ENCODE measurements at regions not wholly inside any gene's neighbourhood (a gene's known extent, or its start where the extent isn't known, plus 50 kb on each side); places are given as distances from the start of the nearest gene placed in this dataset.
"Not testable (repeated sequence)": the region's sequence is repeated elsewhere in the genome, so short reads cannot be mapped to it uniquely, and the experiment has no call there.

GRCh38 chr6:74606582-74607071 is 599.2 kb downstream of the COL12A1 start:
- intact Hi-C loops (cut with DNase I), result no loop called here

GRCh38 chr6:74605922-74606581 is 599.8 kb downstream of the COL12A1 start:
- no peak for DNase-seq
- intact Hi-C loops (cut with DNase I), result no loop called here

More at GRCh38 chr6:74606582-74607071, 599.2 kb downstream of the COL12A1 start:
- no peak for DNase-seq

DNA sequence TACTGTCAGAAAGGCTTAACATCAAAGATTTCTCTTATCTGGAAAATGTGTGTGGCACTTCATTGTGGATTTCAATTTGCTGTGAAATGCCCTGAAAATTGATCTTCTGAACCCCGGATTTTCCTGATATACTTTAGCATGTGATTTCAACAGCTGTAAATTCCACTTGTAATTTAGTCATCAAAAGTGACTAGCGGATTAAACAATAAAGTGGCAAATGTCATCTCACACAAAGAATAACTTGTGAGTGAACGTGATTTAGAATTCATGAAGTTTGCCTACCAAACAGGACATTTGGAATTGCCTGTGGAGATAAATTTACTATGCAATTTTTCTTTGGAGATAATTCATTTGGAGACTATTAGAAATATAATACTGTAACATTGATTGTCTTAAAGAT is 601.6 kb downstream of the COL12A1 start:
- no peak for DNase-seq
- intact Hi-C loops (cut with DNase I), result no loop called here

DNA sequence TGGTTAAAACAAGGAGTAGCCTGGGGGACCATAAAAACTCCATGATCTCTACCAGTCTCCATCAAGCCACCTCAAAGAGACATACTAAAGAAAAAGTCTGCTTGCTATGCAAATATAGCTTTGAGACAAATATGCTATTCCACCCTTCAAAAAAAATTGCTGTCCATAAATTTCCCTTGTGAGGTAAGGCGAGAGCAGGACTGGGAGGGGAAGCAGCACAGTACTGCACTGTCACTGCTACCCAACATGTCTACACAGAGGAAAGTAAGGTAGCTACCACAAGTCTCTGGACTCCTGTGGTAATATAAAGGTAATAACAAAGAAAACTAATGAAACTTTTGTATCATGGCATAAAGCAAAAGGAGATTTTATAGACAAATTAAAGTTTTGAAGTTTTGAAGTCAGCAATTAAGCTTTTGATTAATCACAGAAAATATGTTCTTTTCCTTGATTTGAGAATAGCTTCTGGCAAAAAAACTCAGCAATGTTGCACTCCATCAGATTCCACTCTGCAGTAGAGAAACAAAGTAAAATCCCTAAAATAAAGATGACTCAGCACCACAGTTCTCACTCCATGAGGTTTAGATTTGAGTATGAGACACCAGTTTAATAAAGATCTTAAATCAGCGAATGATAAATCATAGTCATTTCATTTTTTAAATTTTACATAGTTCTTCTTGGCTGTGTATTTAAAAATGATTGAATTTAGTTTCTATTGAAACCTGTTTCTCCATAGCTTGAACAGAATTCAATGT is 602.4 kb downstream of the COL12A1 start:
- intact Hi-C loops (cut with DNase I), result no loop called here

GRCh38 chr6:74602206-74602605 is 603.6 kb downstream of the COL12A1 start:
- intact Hi-C loops (cut with DNase I), result no loop called here
- DNase-seq, result no peak

More for the DNA sequence above, 602.4 kb downstream of the COL12A1 start:
- DNase-seq, result no peak

DNA sequence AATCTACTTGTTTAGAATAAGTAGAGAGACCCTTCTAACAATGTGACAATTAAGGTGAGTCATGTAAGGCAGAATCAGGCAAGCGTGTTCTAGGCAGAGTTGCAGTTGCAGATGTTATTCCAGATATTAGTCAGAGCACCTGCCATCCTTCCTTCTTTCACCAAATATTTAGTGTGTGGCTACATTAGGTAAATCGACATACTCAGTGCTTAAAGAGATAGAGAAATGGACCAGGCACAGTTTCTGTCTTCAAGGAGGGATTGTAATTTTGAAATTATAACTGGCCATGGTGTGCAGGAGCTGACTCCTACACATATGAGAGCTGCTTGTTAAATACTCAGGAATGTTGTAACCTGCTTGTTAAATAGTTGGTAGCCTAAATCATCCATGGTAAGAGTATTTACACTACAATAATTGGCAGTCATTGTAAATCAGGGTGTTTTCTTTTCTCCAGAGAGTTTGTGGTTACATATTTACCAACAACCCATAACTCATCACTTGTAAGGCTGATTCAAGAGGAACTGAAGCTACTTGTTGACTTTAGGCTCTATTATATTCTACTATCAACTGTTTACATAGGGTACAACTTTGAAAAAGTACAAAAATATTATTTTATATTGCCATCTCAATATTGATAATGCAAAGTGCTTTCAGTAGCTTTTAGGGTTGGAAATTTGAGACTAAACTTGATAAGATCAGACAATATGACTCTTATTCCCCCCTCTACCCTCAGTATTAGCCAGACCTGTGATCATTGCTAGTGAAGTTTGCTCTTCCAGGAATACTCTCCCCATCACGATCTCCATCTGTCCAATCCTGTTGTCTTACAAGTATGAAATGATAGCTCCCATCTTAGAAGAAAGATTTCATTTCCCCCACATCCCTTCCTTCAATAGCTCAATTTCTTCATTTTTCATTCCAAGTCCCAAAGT is 607.1 kb downstream of the COL12A1 start:
- intact Hi-C loops (cut with DNase I), result no loop called here
- DNase-seq, result no peak

- no peak for DNase-seq
- intact Hi-C loops (cut with DNase I), result no loop called here
These were observed 608.0 kb downstream of the COL12A1 start for GRCh38 chr6:74597840-74598239.

GRCh38 chr6:74597266-74597665 is 608.6 kb downstream of the COL12A1 start:
- DNase-seq, result no peak
- intact Hi-C loops (cut with DNase I), result no loop called here

DNA sequence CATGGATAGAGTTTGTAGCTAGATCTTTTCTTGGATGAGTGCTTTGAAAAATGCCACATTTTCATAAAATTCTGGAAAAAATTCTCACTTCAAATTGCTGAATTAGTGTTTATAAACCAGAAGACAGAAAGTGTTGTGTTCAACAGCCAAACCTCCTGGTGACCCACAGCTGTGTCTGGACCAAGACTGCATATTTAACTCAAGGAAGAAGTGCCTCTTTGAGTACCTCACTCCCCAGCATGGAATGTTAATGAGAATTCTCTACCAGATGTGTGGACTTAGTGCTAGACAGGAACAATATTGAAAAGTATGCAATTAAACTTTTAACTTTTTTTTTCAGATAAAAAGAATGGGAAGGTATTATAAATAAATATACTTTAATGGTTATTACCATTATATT is 609.3 kb downstream of the COL12A1 start:
- DNase-seq, result no peak
- intact Hi-C loops (cut with DNase I), result no loop called here

DNA sequence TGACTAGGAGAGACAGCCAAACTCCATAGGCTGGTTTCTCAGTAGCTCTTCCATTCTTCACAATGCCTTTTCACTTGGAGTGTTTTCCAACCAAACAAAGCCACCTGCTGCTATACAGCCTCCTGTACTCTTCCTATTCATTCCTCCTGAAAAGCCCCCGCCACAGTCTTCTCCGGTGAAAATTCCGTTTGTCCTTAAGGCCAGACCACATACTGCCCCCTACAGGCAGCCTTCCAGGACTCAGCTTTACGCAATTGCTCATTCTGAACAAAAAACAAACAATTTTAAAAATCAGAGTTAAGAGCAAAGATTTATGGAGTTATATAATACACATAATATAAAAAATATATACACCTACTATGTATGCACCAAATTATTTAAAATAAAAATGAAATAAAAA is 611.5 kb downstream of the COL12A1 start:
- intact Hi-C loops (cut with DNase I); DNase-seq: not testable (repeated sequence)

DNA sequence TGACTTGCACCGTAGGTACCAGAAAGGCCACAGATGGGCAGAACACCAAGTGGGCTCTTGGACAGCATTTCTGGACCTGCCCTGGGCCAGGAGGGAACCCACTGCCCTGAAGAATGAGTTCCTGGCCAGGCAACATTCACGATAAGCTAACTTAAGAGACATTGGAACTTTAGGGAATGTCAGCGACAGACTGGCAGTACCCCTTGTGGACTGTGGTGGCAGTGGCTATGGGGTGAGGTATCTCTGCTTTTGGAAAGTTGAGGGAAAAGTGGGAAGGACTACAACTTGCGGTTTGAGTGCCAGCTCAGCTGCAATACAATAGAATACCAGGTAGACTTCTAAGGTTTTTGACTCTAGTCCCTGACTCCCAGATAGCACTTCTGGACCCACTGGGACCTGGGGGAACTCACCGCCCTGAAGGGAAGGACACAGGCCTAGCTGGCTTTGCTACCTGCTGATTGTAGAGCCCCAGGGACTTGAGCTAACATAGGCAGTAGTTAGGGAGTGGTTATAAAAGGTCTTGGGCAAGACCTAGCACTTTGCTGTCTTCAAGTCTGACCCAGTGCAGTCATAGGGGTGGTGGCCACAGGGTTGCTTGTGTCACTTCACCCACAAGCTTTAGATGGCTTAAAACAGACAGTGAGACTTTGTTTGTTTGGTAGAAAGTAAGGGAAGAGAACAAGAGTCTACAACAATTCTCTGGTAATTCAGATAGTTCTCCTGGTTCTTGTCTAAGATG is 617.6 kb downstream of the COL12A1 start:
- intact Hi-C loops (cut with DNase I), result no loop called here
- no peak for DNase-seq

- no peak for DNase-seq
- intact Hi-C loops (cut with DNase I), result no loop called here
These were observed 618.5 kb downstream of the COL12A1 start for GRCh38 chr6:74587386-74587785.

GRCh38 chr6:74585753-74586152 is 620.1 kb downstream of the COL12A1 start:
- intact Hi-C loops (cut with DNase I), result no loop called here
- no peak for DNase-seq

GRCh38 chr6:74581681-74582080 is 624.2 kb downstream of the COL12A1 start:
- intact Hi-C loops (cut with DNase I), result no loop called here
- DNase-seq, result no peak

GRCh38 chr6:74579794-74580193 is 626.1 kb downstream of the COL12A1 start:
- intact Hi-C loops (cut with DNase I), result no loop called here
- no peak for DNase-seq

- intact Hi-C loops (cut with DNase I), result no loop called here
These were observed 626.8 kb downstream of the COL12A1 start for GRCh38 chr6:74579047-74579446.

DNA sequence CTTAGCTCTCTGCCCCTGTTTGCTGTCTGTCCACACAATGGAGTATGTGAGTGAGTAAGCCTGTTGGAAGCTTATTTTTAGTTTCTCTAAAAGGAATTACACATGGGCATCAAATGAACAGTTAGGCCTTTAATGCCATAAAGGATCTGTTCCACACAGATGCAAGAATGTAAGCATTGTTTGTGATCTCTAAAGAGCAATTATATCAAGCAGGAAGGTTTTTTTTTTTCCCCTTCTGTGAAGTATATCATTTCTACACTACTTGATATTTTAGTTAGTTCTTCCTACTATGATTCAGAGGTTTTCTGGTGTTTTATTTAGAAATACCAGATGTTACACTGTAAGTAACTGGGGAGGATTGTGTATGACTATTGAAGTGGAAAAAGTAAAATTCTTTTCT is 627.5 kb downstream of the COL12A1 start:
- intact Hi-C loops (cut with DNase I), result no loop called here
- DNase-seq, result no peak

More at GRCh38 chr6:74579047-74579446, 626.8 kb downstream of the COL12A1 start:
- no peak for DNase-seq

- intact Hi-C loops (cut with DNase I), result no loop called here
- no peak for DNase-seq
These were observed 628.2 kb downstream of the COL12A1 start for GRCh38 chr6:74577619-74578018.

DNA sequence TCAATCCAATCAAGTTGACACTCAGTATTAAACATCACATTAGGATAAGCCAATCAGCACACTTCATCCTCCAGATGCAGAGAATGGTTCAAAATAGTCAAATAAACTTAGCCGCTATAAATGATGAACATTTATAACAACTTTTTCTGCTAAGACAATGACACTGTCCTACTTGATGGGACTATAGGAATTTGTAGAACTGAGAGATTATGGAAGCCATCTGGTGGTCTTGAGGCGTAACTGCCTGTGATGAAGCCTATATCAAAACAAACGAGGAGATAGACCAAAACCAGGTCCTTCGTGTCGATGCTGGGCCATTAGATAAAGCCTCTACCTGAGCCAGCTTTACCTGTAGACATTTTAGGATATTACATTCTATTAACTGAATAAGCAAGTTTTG is 631.1 kb downstream of the COL12A1 start:
- intact Hi-C loops (cut with DNase I), result no loop called here
- DNase-seq, result no peak

Data from head of caudate nucleus (tissue), 42 donors.